Renal cortical epithelial cell (primary cell): ENCODE measurements at regions not wholly inside any gene's neighbourhood (a gene's known extent, or its start where the extent isn't known, plus 50 kb on each side); places are given as distances from the start of the nearest gene placed in this dataset.
"Not testable (repeated sequence)": the region's sequence is repeated elsewhere in the genome, so short reads cannot be mapped to it uniquely, and the experiment has no call there.

Experiments
- DNase-seq: peaks from one replicate; pipeline ENCODE4 v3.0.0-alpha.2; 2011; ENCODE audit warnings: low read depth

GRCh38 chr11:42768576-42768975 is 543.2 kb upstream of the API5 start:
- no peak for DNase-seq

GRCh38 chr11:42770444-42771065 is 541.2 kb upstream of the API5 start:
- peak; percentile 15 for DNase-seq

- DNase-seq: no peak
Observed at GRCh38 chr11:42772886-42773285, 538.9 kb upstream of the API5 start.

DNA sequence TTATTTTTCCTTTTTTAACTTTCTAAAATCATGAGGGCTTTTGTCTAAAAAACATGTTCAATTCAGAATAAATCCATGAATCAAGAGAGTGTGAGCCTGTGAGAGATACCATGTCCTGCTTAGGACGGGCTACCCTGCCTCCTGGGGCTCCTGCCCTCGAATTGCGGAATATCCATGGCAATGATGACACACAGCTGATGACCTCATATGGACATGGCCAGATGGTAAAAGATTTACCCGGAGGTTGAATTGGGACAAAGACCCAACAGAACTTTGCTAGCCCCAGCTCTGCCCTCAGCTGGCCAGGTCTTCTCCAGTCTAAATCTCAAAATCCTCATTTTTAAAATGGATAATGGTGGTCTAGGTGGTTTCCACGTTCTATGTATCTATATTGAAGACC is 538.1 kb upstream of the API5 start:
- DNase-seq: no peak

DNA sequence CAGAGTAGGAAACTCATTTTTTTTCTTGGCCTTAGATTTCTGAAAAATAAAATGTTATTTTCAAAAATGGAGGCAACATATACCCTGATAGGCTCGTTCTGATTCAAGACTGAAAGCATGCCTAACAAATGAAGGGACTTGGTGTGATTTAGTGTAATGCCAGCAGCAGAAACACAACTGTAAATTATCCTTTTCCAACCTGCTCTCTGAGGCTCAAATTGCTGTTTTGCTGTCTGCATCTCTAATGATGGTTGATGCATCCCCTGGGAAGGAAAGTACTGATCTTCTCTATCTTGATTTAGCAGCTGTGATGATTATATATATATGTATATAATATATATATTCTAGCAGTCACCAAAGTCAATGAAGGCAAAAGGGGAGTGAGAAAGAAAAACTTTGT is 537.2 kb upstream of the API5 start:
- DNase-seq: no peak

GRCh38 chr11:42777776-42778175 is 534.0 kb upstream of the API5 start:
- DNase-seq: no peak

GRCh38 chr11:42778193-42778592 is 533.6 kb upstream of the API5 start:
- DNase-seq: no peak

DNA sequence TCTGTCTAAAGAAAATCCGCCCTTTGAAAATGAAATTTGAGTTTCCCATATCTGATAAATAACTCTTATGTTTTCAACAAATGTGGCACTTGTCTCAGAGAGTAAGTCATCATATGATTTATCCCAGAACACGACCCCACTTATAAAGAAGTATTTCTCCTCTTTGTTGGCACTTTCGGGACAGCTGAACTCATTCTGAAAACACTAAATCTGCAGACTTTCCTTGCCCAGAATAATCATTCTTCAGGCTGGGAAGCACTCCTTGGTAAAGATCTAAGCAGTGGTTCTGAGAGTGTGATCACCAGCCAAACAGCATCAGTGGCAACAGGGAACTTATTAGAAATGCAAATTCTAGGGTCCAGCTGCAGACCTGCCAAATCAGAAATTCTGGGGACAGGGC is 532.2 kb upstream of the API5 start:
- no peak for DNase-seq

- DNase-seq: no peak
Observed at GRCh38 chr11:42786981-42787380, 524.8 kb upstream of the API5 start.

DNA sequence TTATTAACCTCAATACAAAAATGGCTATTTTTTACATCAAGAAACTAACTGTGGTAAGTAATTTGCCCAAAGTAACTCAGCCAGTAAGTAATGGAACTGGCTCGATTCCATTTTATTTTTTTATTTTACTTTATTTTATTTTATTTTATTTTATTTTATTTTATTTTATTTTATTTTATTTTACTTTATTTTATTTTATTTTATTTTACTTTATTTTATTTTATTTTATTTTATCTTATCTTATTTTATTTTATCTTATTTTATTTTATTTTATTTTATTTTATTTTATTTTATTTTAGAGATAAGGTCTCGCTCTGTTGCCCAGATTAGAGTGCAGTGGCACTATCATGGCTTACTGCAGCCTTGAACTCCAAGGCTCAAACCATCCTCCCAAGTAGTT is 516.3 kb upstream of the API5 start:
- not testable (repeated sequence) for DNase-seq

- DNase-seq: no peak
Observed at GRCh38 chr11:42800041-42800440, 511.8 kb upstream of the API5 start.

GRCh38 chr11:42802201-42802899 is 509.4 kb upstream of the API5 start:
- DNase-seq: no peak

DNA sequence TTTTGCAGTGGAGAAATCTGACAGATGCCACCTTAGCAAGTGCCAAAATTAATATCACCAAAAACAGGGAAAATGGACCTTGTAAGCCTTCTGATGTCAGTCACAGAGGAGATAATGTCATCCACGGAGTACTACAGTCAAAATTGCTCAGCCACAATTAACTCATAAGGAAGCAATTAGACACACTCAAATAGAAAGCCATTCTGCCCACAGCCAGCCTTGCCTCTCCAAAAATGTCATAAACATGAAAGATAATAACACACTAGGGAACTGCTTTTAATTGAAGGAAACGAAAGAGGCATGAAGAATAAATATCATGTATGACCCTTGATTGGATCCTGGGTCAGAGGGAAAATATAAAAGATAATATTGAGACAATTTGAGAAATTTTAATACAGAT is 505.6 kb upstream of the API5 start:
- no peak for DNase-seq

- no peak for DNase-seq
Observed at GRCh38 chr11:42812361-42812760, 499.4 kb upstream of the API5 start.

- no peak for DNase-seq
Observed at GRCh38 chr11:42812960-42813359, 498.8 kb upstream of the API5 start.

DNA sequence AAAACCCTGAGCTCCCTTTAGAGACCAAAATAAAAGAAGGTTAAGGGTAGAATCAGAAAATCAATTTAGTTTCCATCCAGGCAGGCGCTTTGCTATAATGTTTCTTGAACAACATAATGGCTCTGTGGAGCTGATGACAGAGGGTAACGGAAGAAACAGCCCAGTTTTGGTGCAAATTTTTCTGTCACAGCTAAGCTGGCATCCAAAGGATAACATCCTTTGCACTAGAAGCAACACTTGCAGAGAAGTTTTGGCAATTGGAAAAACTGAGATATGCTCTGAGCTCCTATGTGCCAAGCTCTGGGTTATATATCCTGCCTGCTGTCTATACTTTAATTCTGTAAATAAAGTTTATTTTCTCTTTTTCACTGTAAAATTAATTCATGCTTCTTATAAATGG is 495.3 kb upstream of the API5 start:
- no peak for DNase-seq

DNA sequence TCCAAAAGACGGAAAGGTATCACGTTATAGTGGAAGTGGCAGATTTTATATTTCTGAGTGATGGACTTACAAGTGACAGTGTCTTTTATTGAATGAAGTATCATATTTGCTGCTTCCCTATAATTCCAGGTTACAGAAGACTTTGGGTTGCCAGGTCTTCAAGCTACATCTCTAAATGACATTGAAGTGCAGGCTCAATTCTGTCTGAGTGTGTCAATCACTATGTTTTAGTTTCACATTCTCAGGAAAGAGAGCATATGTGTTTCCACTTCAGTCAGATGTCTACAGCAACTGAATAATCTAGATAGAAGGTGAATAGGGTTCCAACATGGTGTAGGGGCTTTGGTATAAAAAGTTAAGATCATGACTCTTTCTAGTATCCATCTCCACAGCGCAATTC is 492.7 kb upstream of the API5 start:
- no peak for DNase-seq

DNA sequence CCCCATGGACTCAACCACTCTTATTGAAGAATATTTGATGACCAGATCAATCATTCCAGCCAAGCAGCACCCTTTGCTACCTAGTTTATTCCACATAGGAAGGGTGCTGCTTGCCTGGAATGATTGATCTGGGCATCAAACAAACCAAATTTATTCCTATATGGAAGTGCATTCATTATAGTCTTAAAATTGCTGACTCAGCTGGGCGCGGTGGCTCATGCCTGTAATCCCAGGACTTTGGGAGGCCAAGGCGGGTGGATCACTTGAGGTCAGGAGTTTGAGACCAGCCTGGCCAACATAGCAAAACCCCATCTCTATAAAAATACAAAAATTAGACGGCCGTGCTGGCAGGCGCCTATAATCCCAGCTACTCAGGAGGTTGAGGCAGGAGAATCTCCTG is 489.6 kb upstream of the API5 start:
- not testable (repeated sequence) for DNase-seq

- no peak for DNase-seq
Observed at GRCh38 chr11:42823546-42823945, 488.2 kb upstream of the API5 start.

DNA sequence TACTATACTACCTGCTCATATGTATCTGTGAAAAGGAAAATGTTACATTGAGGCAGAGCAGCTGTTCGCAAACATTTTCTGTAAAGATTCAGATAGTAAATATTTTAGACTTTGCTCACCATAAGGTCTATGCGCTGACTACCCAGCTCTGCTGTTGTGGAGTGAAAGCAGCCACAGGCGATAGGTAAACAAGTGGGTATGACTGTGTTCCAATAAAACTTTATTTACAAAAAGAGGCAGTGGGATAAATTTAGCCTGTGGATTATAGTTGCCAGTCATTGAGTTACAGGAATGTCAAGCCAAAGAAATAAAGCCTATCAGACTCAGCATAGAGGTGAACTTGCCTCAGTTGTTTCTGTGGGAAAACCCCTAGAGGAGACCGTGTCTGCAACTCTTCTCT is 487.7 kb upstream of the API5 start:
- DNase-seq: no peak

DNA sequence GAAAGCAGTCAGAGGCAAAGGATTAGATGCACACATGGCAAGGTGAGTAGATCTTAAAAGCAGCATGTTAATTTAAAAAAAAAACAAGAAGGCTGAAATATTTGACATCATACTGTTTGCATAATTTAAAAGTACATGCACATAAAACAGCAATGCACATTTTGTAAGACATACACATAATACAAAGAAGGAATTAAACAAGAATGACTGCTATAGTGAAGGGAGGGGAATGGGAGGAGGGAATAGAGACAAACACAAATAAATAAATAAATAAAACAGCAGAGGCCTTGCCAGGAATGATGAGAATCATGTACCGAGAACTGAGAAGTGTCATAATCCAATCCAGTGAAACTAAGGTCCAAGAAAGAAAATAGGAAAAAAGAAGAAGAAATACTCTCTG is 486.2 kb upstream of the API5 start:
- DNase-seq: no peak

- no peak for DNase-seq
Observed at GRCh38 chr11:42827845-42828244, 484.0 kb upstream of the API5 start.

GRCh38 chr11:42837994-42838393 is 473.8 kb upstream of the API5 start:
- DNase-seq: no peak
